Stomach (tissue), 4 donors: ENCODE measurements at regions not wholly inside any gene's neighbourhood (a gene's known extent, or its start where the extent isn't known, plus 50 kb on each side); places are given as distances from the start of the nearest gene placed in this dataset.

ENCODE experiments used
- POLR2A ChIP-seq, 4 donors: fragments of 450-650 bp; IDR thresholded peaks; one replicate each; pipeline ENCODE4 v1.6.1; 2016; ENCODE audit warnings: antibody characterized with exemption in 4 of 4, control low read depth in 2 of 4, mild to moderate bottlenecking in 1 of 4, moderate library complexity in 1 of 4
- POLR2AphosphoS5 ChIP-seq, 3 donors: sonication (generic); formaldehyde crosslinking; IDR thresholded peaks; one replicate each; pipeline ENCODE4 v1.6.1; 2016; ENCODE audit warnings: antibody characterized with exemption in 3 of 3
- TF ChIP-seq, protein P1 (sequence below), 7 experiments: fragments of 450-650 bp in 4 of 7; fragments of 200-600 bp in 3 of 7; sonication (generic) in 3 of 7; IDR thresholded peaks; one replicate each; pipeline ENCODE4 v1.5.1; 2016 to 2019; ENCODE audit warnings: antibody characterized with exemption in 7 of 7, control low read depth in 2 of 7, mild to moderate bottlenecking in 1 of 7

DNA sequence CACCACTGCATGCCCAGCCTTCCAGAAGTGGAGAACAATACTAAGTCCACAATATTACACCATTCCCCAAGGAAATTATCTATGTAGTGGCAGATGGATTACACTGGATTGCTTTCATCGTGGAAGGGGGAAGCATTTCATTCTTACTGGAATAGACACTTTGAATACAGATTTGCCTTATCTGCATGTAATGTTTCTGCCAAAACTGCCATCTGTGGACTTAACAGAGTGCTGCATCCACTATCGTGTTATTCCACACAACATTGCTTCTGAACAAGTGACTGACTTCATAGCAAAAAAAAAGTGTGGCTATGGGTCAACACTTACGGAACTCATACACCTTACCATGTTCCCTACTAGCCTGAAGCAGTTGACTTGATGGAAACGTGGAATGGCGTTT lies 536.9 kb downstream of the BRINP1 start:
- TF ChIP-seq POLR2A (IDR thresholded peaks at IDR 0.05) (no peak), POLR2AphosphoS5 (IDR thresholded peaks at IDR 0.05) (no peak)
- TF ChIP-seq, protein P1, sequence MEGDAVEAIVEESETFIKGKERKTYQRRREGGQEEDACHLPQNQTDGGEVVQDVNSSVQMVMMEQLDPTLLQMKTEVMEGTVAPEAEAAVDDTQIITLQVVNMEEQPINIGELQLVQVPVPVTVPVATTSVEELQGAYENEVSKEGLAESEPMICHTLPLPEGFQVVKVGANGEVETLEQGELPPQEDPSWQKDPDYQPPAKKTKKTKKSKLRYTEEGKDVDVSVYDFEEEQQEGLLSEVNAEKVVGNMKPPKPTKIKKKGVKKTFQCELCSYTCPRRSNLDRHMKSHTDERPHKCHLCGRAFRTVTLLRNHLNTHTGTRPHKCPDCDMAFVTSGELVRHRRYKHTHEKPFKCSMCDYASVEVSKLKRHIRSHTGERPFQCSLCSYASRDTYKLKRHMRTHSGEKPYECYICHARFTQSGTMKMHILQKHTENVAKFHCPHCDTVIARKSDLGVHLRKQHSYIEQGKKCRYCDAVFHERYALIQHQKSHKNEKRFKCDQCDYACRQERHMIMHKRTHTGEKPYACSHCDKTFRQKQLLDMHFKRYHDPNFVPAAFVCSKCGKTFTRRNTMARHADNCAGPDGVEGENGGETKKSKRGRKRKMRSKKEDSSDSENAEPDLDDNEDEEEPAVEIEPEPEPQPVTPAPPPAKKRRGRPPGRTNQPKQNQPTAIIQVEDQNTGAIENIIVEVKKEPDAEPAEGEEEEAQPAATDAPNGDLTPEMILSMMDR (IDR thresholded peaks at IDR 0.05) = no peak
